HG03066 (cell line): ENCODE measurements at regions not wholly inside any gene's neighbourhood (a gene's known extent, or its start where the extent isn't known, plus 50 kb on each side); places are given as distances from the start of the nearest gene placed in this dataset.

Source experiments
- ATAC-seq: cut with Tn5 transposase; IDR thresholded peaks from one replicate; pipeline ENCODE4 v1.9.1; 2021; ENCODE audit warnings: low read depth; ENCODE audit not compliant: unreplicated experiment

DNA sequence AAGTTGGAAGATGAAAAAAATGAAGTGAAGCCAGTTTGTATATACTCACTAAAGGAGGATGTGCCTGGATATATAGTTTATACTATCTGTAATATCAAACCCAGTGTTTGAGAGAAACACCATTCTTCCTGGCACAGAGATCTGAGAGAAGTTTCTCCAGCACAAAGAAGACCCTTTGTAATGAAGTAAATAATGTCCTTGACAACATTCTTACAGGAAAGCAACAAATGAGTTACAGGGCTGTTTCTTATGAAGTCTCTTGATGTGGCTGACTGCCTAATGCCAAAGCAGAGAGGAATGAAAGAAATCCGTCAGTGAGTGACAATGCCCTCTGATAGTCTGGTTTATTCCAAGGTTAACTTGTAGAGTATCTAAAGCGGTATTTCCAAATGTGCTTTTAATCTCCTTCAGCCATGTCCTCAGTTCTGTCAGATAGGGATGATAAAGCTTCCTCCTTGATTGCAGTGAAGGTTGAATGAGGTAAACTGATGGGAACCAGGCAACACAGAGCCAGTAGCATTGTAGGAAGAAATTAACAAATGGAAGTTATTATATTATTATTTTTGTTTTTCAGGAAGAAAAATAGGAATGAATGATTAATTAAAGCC is 123.1 kb upstream of the ZNF608 start:
- no peak for ATAC-seq

DNA sequence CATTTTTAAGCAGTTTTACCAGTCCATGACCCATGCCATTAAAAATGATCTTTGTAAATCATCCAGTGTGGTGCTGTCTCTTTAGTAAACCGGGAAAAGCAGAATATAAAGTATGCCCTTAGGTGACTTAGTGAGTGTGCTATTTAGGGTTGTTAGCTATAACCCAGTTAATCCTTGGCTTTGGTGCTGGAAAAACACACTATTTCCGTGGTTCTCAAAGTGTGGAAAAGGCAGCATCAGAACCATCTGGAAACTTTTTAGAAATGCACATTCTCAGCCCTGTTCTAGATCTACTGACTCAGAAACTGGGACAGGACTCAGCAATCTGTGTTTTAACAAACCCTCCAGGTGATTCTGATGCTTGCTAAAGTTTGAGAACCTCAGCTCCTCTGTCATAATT is 123.6 kb upstream of the ZNF608 start:
- ATAC-seq: no peak

DNA sequence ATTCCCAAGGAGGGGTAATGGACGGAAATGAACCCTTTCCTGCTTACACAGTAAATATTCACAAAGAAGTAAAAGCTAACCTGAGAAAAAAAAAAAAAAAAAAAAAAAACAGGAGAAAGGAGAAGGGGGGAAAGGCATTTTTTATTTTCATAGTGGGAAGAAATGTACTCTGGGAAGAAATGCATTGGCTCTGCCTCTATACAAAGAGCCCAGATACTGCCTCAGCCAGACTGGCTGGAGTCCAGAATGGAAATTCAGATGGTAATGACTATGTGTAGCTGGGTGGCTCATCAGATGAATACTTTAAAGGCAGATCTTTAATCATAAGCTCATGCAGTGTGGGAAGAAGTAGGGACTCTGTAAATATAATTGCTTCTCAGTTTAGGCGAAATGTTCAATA is 124.9 kb upstream of the ZNF608 start:
- ATAC-seq: no peak

DNA sequence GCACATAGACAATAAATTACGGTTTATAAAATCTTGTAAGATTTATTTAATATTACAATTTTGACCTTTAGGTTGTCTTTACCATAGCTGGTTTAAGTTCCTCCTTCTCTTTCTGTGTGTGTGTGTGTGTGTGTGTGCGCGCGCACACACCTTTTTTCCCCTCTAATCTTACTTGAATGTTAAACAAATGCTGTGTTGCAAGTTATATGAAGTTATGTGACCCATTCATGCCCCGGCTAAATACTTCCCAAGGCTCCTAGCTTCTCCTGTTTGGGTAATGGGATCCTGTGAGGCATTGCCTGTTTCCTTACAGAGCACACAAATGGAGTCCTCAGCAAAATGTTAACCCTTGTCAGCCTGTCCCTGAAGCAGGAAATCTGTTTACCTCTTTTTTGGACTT is 125.6 kb upstream of the ZNF608 start:
- no peak for ATAC-seq

DNA sequence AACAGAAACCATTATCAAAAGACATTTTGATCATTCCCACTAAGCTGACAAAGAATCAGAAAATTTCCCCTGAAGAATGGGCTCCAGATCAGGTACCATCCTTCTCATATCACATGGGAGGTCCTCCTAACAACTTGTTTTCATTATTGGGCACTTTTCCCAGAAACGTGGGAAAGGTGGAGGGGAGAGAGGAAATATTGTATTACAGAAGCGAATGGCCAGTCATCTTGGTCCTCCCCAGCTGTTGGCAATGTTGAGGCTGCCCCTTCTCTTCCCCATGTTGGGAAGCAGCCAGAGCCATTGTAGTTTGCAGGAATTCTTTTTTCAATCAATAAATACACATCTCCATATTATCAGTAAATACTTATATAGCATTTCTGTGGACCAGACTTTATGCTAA is 126.2 kb upstream of the ZNF608 start:
- ATAC-seq: no peak

DNA sequence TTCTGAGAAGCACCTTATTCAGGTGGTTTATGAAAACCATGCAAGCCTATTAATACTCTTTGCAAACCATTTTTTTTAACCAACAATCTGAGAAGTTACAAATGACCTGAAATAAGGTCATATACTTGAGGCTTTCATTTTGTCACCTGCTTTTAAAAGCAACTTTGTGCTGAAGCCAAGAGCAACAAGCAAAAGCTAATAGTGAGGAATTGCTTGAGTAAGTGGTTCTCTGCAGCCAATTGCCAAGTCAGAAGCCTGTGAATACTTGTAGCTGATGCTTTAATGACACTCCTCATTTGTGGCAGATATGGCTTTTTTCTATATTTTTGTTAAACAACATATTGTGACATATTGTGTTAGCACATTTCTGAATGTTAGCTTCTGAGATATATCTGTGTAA is 126.7 kb upstream of the ZNF608 start:
- ATAC-seq: no peak

DNA sequence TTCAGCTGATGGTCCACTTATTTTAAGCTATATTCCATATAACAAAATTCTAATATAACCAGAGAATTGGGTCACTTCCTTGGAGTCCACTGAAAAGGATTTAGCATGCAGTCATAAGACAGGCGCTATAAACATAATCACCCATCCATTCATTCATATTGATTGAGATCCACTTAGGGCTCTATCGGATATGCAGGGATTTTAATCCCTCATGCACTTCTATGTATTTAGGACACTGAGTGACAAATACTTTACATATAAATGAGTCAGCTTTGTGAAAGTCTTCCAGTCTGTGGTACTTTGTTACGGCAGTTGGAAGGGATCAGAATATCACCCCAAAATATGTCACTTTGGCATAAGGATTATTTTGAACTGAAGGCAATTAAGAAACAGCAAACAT is 127.3 kb upstream of the ZNF608 start:
- no peak for ATAC-seq

DNA sequence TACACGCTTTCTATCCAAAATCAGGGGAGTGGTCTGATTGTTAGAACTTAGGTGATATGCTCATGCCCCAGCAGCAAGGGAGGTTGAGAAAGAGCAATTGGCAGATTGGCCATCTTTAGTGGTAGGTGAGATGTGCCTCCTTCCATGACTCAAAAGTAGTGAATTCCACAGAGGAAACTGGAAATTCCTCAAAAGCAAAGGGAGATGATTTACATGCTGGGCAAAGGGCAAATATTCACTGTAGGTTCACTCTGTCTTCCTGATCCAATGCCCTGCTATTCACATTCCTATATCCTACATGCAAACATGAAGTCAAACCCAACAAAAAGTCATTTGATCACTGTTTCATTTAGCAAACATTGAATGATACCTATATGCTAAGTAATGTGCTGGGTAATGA is 130.1 kb upstream of the ZNF608 start:
- no peak for ATAC-seq

DNA sequence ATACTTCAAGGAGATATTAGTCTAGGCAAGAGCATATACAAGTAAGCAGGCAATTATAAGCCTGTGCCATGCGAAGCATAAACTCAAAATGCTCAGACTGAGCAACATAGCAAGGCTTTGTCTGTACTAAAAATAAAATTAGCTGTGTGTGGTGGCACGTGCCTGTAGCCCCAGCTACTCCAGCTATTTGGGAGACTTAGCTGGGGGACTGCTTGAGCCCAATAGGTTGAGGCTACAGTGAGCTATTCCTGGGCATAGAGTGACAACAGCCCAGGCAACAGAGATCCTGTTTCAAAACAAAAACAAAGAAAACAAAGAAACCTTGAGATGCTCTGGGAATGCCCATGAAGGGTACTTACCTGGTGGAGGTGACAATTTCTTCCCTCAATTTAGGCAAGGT is 130.5 kb upstream of the ZNF608 start:
- no peak for ATAC-seq

DNA sequence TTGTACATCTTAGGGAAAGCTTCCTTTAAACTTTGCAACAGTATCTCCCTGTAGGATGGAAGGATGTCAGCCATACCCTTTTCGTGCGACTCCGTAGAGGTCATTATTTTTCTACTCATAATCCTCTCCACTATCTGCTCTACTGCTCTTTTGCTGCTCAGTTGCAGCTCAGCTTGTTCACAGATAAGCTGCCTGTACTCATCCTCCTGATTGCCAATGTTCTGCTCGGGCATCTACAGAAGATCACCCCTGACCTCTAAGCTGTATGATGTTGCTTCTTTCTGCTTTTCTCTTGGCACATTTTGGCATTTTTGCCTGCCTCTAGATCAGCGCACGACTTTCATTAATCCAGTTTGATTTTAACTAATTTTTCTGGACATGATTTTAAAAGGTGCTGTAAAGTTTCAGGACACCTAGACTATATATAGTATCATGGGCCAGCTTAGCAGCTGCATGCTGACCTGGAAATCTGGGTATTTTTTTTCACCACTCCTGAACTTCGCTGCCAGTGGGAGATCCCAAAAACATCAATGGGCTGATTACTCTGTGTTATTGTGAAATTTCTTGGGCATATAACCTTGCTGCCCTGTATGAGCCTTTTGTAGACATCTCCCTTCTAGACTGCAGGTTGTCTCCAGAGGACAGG is 131.2 kb upstream of the ZNF608 start:
- ATAC-seq: no peak

DNA sequence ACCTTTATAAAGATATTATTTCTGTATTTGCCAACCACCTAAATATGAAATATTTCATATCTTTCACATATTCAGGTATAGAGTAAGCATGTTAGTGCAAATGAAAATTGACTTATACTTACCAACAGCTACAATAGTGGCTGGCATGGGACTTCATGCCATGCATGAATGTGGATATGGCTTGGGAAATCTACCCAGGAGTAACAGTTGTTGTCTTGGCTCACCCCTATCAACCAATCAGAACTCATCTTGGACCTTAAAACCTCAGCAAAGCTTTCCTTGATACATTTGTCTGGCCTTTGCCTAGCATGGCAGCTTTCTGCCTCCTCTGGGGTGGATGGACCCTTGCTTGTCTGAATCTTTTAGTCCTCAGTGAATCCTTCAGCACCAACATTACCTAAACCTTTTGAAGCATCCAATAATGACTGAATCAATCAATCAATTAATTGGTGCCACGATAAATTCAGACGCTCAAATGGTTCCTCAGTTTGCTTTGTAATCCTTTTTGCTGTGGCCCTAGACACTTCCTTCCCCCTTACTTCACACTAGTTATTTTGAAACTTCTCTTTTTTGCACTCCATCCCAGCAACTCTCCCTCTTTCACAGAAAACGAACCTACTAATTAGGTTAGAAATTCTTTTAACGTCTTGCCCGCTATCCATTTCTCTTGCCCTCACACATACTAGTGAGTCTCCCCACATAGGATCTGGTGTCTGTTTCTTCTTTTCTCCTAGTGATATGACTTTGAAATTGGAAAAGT is 132.3 kb upstream of the ZNF608 start:
- no peak for ATAC-seq

DNA sequence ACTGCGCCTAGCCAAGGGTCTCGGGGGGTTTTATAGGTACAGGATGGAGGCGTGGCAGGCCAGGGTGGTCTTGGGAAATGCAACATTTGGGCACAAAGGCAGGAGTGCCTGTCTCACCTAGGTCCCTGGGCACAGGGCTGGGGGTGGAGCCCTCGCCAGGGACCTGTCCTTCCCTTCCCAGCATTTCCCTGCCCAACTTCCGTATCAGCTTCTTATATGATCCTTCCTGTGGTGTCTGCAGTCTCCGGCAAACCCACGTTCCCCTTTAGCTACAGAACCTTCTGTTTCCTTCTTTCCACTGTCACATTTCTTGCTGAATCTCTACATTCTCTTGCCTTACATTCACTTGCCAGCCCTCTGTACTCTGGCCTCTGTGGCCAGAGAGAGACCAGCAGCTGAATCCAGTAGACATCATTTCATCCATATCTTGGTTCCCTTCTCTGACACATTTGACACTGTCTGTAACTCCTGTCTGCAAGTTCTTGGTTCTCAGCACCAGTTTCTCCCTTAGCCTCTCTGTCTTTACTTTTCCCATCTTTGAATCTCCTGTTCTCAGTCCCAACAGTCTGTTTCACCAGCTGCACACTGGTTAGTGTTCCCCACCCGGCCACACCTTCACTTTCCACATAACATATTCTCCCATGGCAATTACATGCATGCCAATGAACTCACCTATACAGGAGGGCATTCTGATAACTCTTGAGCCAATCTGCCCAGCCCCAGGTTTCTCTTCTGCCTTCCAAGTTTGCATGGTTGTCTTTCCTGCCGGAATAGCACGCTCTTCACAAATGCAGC is 134.7 kb upstream of the ZNF608 start:
- ATAC-seq: no peak

DNA sequence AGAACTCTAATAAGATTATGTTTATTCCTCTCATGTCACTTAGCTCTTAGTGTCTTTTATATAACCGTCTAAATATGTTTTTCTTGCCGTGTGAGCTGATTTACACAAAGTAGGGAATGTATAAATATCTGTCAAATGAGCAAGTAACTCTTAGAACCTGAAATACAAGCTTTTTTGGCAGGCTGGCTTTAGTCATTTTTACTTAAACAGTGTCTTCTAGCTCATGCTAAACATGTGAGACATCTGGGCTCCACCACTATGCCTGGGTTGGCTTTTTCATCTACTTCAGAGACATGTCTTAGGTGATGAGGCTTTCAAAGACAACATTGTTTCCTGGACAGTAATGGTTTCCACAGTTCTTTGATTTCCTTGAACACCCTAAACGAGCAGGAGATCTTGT is 137.2 kb upstream of the ZNF608 start:
- no peak for ATAC-seq

DNA sequence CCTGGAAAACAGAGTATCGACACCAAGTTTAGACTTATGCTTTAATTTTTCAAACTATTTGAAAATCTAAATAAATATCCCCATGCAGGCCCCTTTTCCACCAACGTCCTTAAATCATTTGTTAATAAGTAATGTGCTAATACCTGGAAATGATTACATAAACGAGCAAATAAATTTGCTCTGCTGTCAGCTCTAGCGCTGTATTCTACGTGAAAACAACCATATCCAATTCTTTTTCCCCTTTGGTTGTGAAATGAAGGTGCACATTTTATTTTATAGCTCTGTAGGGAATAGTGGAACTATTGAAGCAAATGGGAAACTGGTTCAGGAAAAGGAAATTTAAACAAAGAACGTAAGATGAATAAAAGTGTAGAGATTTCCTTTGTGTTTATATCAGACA is 137.7 kb upstream of the ZNF608 start:
- ATAC-seq: no peak

DNA sequence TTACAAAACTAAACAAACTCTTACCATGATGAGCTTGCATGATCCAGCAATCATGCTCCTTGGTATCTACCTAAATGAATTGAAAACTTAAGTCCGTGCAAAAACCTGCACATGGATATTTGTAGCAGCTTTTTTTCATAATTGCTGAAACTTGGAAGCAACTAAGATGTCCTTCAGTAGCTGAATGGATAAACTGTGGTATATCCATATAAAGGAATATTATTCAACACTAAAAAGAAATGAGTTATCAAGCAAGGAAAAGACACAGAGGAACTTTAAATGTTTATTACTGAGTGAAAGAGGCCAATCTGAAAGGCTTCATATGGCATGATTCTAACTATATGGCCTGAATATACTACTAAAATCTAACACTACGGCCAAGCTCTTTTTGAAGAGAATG is 139.1 kb upstream of the ZNF608 start:
- ATAC-seq: no peak

DNA sequence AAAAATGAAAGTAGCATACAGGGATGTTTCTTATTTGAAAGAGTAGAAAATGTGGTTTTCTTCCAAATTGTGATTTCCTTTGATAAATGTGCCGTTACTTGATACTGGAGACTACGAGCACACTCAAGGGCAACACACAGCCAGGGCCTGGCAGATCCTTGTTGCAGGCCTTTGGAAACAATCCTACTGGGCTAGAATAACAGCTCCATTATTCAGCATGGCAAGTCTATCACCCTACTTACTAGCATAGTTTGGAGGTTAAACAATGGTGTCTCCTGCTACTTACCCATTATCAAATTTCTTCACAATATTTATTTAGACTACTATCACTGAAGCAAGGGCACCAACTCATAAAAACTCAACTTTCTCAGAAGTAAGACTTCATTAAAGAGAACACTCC is 140.8 kb upstream of the ZNF608 start:
- ATAC-seq: no peak

DNA sequence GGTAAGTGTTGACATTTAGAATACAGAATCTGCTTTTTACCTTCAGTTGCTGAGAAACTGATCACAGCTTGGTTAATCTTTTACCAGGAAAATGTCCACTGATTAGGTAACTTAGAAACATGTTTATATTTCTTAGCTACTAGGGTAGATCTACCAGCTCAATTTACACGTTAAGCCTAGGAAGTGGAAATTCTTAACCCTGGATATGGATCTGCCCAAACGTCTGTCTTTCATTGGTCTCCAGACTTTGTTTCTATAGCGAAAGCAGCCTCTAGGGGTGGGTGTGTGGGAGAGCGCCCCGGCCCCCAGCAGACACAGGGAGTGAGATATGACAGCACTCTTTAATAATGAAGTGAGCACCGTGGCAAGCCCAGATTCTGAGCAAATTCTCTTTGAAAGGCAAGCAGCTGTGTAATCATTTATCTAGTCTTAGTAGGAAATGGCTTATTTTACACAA is 141.6 kb upstream of the ZNF608 start:
- no peak for ATAC-seq

DNA sequence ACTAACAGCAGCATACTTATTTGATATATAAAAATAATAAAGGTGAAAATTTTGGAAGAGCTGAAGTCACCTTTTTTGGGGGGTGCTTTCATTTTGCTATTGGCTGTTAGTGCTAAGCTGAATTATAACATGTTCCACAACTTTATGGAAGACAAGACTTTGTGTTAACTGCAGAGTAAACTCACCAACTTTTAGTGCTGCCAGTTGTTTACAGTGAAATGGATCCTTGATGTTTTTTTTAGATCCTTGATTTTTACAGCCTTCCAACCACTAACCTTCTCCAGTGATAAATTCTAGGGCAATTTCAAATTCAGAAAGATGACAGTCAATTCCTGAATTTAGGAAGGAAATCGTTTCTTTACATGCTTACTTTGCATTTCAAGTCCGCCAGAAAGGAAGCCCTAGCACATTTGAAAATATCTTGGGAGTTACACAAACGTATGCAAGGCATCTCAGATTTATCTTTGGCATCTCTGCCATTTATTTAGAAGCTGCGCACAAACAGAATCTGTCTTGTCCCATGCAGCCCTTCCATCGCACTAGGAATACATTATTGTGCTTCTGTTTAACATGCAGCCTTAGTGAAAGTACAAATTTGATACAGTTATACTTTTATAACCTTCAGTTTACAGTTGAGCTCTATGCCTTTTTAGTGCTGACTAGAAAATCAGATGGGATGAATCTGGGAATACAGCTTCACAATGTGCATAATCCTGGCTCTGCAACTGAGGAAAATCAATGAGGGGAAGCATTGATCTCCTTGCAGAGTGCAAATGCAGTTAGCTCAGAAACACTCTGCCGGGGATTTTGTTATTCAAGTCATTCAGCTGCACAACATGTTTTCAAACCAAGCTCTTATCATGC is 142.4 kb upstream of the ZNF608 start:
- no peak for ATAC-seq

DNA sequence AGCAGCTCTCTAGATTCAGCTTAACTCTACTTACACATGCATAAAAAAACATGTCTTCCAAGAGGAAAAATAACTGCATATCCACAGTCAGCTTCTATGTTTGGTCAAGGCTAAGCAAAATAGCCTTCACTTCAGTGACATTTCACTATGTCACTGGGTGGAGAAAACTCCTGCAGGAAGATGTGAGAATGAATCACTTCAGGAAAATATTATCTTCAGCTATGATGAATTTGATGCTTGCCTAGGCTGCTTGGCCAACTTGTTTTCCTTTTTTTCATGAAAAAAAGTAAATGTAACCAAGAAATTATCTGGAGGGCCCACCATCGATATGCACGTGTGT is 143.0 kb upstream of the ZNF608 start:
- no peak for ATAC-seq

DNA sequence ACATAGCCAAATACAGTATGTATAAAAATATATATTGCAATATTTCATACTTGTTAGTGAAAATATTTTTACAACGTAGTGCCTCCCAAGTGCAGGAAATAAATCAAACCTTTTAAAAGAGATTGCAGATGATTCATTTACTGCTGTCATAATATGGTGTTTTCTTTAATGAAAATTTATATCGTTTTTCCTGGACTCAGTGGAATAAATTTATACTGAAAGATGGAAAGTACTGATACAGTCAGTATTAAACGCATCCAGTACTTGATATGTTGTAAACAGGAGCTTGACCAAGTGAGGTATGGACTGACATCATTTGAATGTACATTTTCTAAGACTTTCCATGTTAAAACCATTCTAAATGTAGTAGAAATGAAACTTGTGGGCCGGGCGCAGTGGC is 143.4 kb upstream of the ZNF608 start:
- ATAC-seq: no peak
